SU-DHL-6 (cell line): ENCODE measurements at regions not wholly inside any gene's neighbourhood (a gene's known extent, or its start where the extent isn't known, plus 50 kb on each side); places are given as distances from the start of the nearest gene placed in this dataset.

ENCODE experiments used
- H2AFZ ChIP-seq: fragments of 200-600 bp; sonication (generic); 2 replicates; pipeline ENCODE4 v1.6.1; 2014; ENCODE audit warnings: low read depth, mild to moderate bottlenecking, moderate library complexity, mixed read lengths, antibody characterized with exemption, low read length; ENCODE audit not compliant: severe bottlenecking
- H3F3A ChIP-seq: fragments of 200-600 bp; shearing (Covaris generic); 2 replicates; pipeline ENCODE4 v1.6.0; 2016; ENCODE audit warnings: antibody characterized with exemption, mild to moderate bottlenecking; ENCODE audit not compliant: insufficient read depth
- H3K27ac ChIP-seq: fragments of 200-600 bp; sonication (generic); 2 replicates; pipeline ENCODE4 v1.5.1; 2016; ENCODE audit warnings: low read depth, mild to moderate bottlenecking, low read length, moderate library complexity, mixed read lengths
- H3K27me3 ChIP-seq: fragments of 200-600 bp; sonication (generic), shearing (Covaris generic); 2 replicates; pipeline ENCODE4 v1.6.0; 2014; ENCODE audit warnings: mild to moderate bottlenecking, low read length
- H3K36me3 ChIP-seq: fragments of 200-600 bp; sonication (generic); 2 replicates; pipeline ENCODE4 v1.6.1; 2014; ENCODE audit warnings: mild to moderate bottlenecking, low read length, mixed read lengths
- H3K4me2 ChIP-seq: fragments of 300-600, 200-600 bp; shearing (Covaris generic), sonication (generic); 2 replicates; pipeline ENCODE4 v1.6.0; 2014; ENCODE audit warnings: low read length, low read depth, mild to moderate bottlenecking; ENCODE audit not compliant: poor library complexity, severe bottlenecking
- H3K4me3 ChIP-seq: fragments of 200-600 bp; sonication (generic); 2 replicates; pipeline ENCODE4 v1.5.1; 2014; ENCODE audit warnings: antibody characterized with exemption, low read length, mild to moderate bottlenecking, mixed read lengths; ENCODE audit not compliant: insufficient read depth, poor library complexity, severe bottlenecking
- H3K79me2 ChIP-seq: fragments of 200-600 bp; sonication (generic); 2 replicates; pipeline ENCODE4 v1.6.1; 2014; ENCODE audit warnings: mild to moderate bottlenecking, low read length, moderate library complexity; ENCODE audit not compliant: insufficient read depth
- H3K9ac ChIP-seq: fragments of 200-600 bp; sonication (generic); 2 replicates; pipeline ENCODE4 v1.7.0; 2014; ENCODE audit warnings: mild to moderate bottlenecking, low read length
- H3K9me2 ChIP-seq: fragments of 200-600 bp; sonication (generic); replicated peaks from 2 replicates; pipeline ENCODE4 v1.6.1; 2014; ENCODE audit warnings: low read length; ENCODE audit not compliant: insufficient read depth
- H3K9me3 ChIP-seq: fragments of 200-600 bp; sonication (generic); 2 replicates; pipeline ENCODE4 v1.6.1; 2014; ENCODE audit warnings: low read length, mixed read lengths; ENCODE audit not compliant: insufficient read depth
- H4K20me1 ChIP-seq: fragments of 200-600 bp; sonication (generic); 2 replicates; pipeline ENCODE4 v1.6.1; 2014; ENCODE audit warnings: low read depth, mild to moderate bottlenecking, antibody characterized with exemption, low read length, moderate library complexity, mixed read lengths
- CTCF ChIP-seq: fragments of 200-600 bp; sonication (generic); IDR thresholded peaks from one replicate; pipeline ENCODE4 v1.5.1; 2017; ENCODE audit warnings: antibody characterized with exemption, mild to moderate bottlenecking, low read length, moderate library complexity; ENCODE audit not compliant: insufficient read depth, poor library complexity, severe bottlenecking
- EZH2phosphoT487 ChIP-seq: fragments of 200-600 bp; sonication (generic), shearing (Covaris generic); conservative IDR thresholded peaks from 2 replicates; pipeline ENCODE4 v1.6.1; 2018; ENCODE audit warnings: mild to moderate bottlenecking, antibody characterized with exemption, low read length, moderate library complexity, mixed read lengths

GRCh38 chr2:64873472-64873924 lies 115.7 kb upstream of the SLC1A4 start:
- Histone ChIP-seq H3K9me2 (no peaks in the 10 kb centered on the region), H3K27ac (no peak overlapping the region), H2AFZ (peak overlapping the region; percentile 70), H3K9me3 (no peaks in the 10 kb centered on the region), H3K4me2 (peak overlapping the region; percentile 40), H3K4me3 (no peak overlapping the region), H3K79me2 (no peaks in the 10 kb centered on the region), H4K20me1 (no peaks in the 10 kb centered on the region), H3K9ac (no peak overlapping the region), H3K36me3 (no peaks in the 10 kb centered on the region), H3F3A (no peaks in the 10 kb centered on the region; the same call in 1 of the 2 replicates), H3K27me3 (no peaks in the 10 kb centered on the region)
- TF ChIP-seq EZH2phosphoT487 (no peak), CTCF (peak; percentile 82)

- Histone ChIP-seq H3K9ac (no peak overlapping the region), H3F3A (no peaks in the 10 kb centered on the region; the same call in 1 of the 2 replicates), H3K36me3 (no peaks in the 10 kb centered on the region), H3K4me3 (no peak overlapping the region), H2AFZ (no peak overlapping the region), H3K27ac (no peak overlapping the region), H3K27me3 (no peaks in the 10 kb centered on the region), H3K4me2 (no peak overlapping the region), H3K79me2 (no peaks in the 10 kb centered on the region), H3K9me2 (no peaks in the 10 kb centered on the region), H4K20me1 (no peaks in the 10 kb centered on the region), H3K9me3 (no peaks in the 10 kb centered on the region)
- no peak for TF ChIP-seq EZH2phosphoT487
- no peak for TF ChIP-seq CTCF
Measured at GRCh38 chr2:64874593-64874992, 114.6 kb upstream of the SLC1A4 start.

GRCh38 chr2:64875368-64875767 lies 113.8 kb upstream of the SLC1A4 start:
- Histone ChIP-seq H2AFZ (no peak overlapping the region), H3K4me3 (no peak overlapping the region), H3K9ac (no peak overlapping the region), H3K27me3 (no peaks in the 10 kb centered on the region), H3K27ac (no peak overlapping the region), H4K20me1 (no peaks in the 10 kb centered on the region), H3K9me3 (no peaks in the 10 kb centered on the region), H3K36me3 (no peaks in the 10 kb centered on the region), H3K9me2 (no peaks in the 10 kb centered on the region), H3K79me2 (no peaks in the 10 kb centered on the region), H3K4me2 (no peak overlapping the region), H3F3A (no peaks in the 10 kb centered on the region; the same call in 1 of the 2 replicates)
- TF ChIP-seq EZH2phosphoT487 (no peak), CTCF (no peak)
